Mucosa of descending colon (tissue), 3 donors: ENCODE measurements at regions not wholly inside any gene's neighbourhood (a gene's known extent, or its start where the extent isn't known, plus 50 kb on each side); places are given as distances from the start of the nearest gene placed in this dataset.

Experiments
- ATAC-seq: fragments of 200-7000 bp; cut with Tn5 transposase; one replicate; pipeline ENCODE4 v1.9.1; 2020; ENCODE audit warnings: mild to moderate bottlenecking, moderate library complexity
- DNase-seq, 3 donors: peaks; one replicate each; pipeline ENCODE4 v3.0.0-alpha.2; 2020
- H3K36me3 ChIP-seq: fragments of 200-600 bp; one replicate; pipeline ENCODE4 v1.8.0; 2021; ENCODE audit warnings: low read depth, mild to moderate bottlenecking
- H3K4me1 ChIP-seq: fragments of 200-600 bp; one replicate; pipeline ENCODE4 v1.8.0; 2021; ENCODE audit warnings: low read depth, mild to moderate bottlenecking
- H3K4me3 ChIP-seq: fragments of 200-600 bp; one replicate; pipeline ENCODE4 v1.8.0; 2021; ENCODE audit warnings: mild to moderate bottlenecking
- H3K9me3 ChIP-seq: fragments of 200-600 bp; one replicate; pipeline ENCODE4 v1.8.0; 2021; ENCODE audit warnings: mild to moderate bottlenecking
- CTCF ChIP-seq: fragments of 200-600 bp; IDR thresholded peaks from one replicate; pipeline ENCODE4 v1.8.0; 2022; ENCODE audit warnings: antibody characterized with exemption, mild to moderate bottlenecking
- intact Hi-C, 2 donors: fragments of 100-400 bp; cut with DNase I in 1 of 2; cut with micrococcal nuclease in 1 of 2; formaldehyde crosslinking; loops; one replicate each; pipeline versions ENCODE4 v1.11.0 to v1.11.1; 2022; cut with DNase I, micrococcal nuclease
- donor health status: DM: no; HTN: no; CAD: no; lungs with moderate emphysema.
- donor health status: DM: no; HTN: no; CAD: no.
- donor health status: DM: no; HTN: yes; CAD: no.

GRCh38 chr3:111476701-111477100 lies 65.3 kb upstream of the CD96 start:
- no peak for ATAC-seq

GRCh38 chr3:111480091-111480490 lies 61.9 kb upstream of the CD96 start:
- intact Hi-C loops, result no loop called here
- no peak for ATAC-seq
- Histone ChIP-seq H3K36me3 (no peaks in the 10 kb centered on the region), H3K9me3 (no peaks in the 10 kb centered on the region), H3K4me3 (no peak overlapping the region), H3K4me1 (no peaks in the 10 kb centered on the region)
- DNase-seq, result no peak
- TF ChIP-seq CTCF, result no peak

More at GRCh38 chr3:111476701-111477100, 65.3 kb upstream of the CD96 start:
- DNase-seq, result no peak
- no peak for TF ChIP-seq CTCF
- H3K4me3 ChIP-seq, result no peak overlapping the region
- no peaks in the 10 kb centered on the region for H3K4me1 ChIP-seq
- H3K36me3 ChIP-seq, result no peaks in the 10 kb centered on the region
- H3K9me3 ChIP-seq, result no peaks in the 10 kb centered on the region
- intact Hi-C loops, result no loop called here

GRCh38 chr3:111481551-111481950 lies 60.4 kb upstream of the CD96 start:
- Histone ChIP-seq H3K36me3 (no peaks in the 10 kb centered on the region), H3K9me3 (no peaks in the 10 kb centered on the region), H3K4me1 (no peaks in the 10 kb centered on the region), H3K4me3 (no peak overlapping the region)
- intact Hi-C loops, result no loop called here
- DNase-seq (no peak), ATAC-seq (no peak)
- no peak for TF ChIP-seq CTCF

GRCh38 chr3:111482574-111482973 lies 59.4 kb upstream of the CD96 start:
- ATAC-seq (no peak), DNase-seq (no peak)
- H3K36me3 ChIP-seq, result no peaks in the 10 kb centered on the region
- no peak overlapping the region for H3K4me3 ChIP-seq
- TF ChIP-seq CTCF, result no peak
- H3K4me1 ChIP-seq, result no peaks in the 10 kb centered on the region
- H3K9me3 ChIP-seq, result no peaks in the 10 kb centered on the region
- intact Hi-C loops, result no loop called here

GRCh38 chr3:111485086-111485485 lies 56.9 kb upstream of the CD96 start:
- no peaks in the 10 kb centered on the region for H3K36me3 ChIP-seq
- H3K9me3 ChIP-seq, result no peaks in the 10 kb centered on the region
- no peak for TF ChIP-seq CTCF
- DNase-seq, result no peak
- no peak overlapping the region for H3K4me3 ChIP-seq
- intact Hi-C loops, result no loop called here
- ATAC-seq, result no peak
- no peaks in the 10 kb centered on the region for H3K4me1 ChIP-seq
